Hepatocyte (in vitro differentiated cells): ENCODE measurements at regions not wholly inside any gene's neighbourhood (a gene's known extent, or its start where the extent isn't known, plus 50 kb on each side); places are given as distances from the start of the nearest gene placed in this dataset.

ENCODE experiments used
- DNase-seq: peaks from one replicate; pipeline ENCODE4 v3.0.0-alpha.2; 2016; ENCODE audit warnings: low spot score
- H2AFZ ChIP-seq: fragments of 200-600 bp; sonication (generic); 2 replicates; pipeline ENCODE4 v1.6.0; 2016; ENCODE audit warnings: antibody characterized with exemption, mild to moderate bottlenecking
- H3K27ac ChIP-seq: fragments of 200-600 bp; sonication (generic); 2 replicates; pipeline ENCODE4 v1.5.1; 2016; ENCODE audit warnings: mild to moderate bottlenecking
- H3K27me3 ChIP-seq: fragments of 200-600 bp; sonication (generic); 2 replicates; pipeline ENCODE4 v1.6.1; 2016
- H3K36me3 ChIP-seq: fragments of 200-600 bp; sonication (generic); replicated peaks from 2 replicates; pipeline ENCODE4 v1.5.1; 2016; ENCODE audit warnings: low read depth; ENCODE audit not compliant: insufficient read depth
- H3K4me1 ChIP-seq: fragments of 200-600 bp; sonication (generic); 2 replicates; pipeline ENCODE4 v1.5.1; 2016; ENCODE audit warnings: mild to moderate bottlenecking, moderate library complexity; ENCODE audit not compliant: insufficient read depth
- H3K4me2 ChIP-seq: fragments of 200-600 bp; sonication (generic); 2 replicates; pipeline ENCODE4 v1.6.0; 2016
- H3K4me3 ChIP-seq: fragments of 200-600 bp; sonication (generic); 2 replicates; pipeline ENCODE4 v1.5.1; 2016; ENCODE audit warnings: mild to moderate bottlenecking
- H3K79me2 ChIP-seq: fragments of 200-600 bp; sonication (generic); 2 replicates; pipeline ENCODE4 v1.6.0; 2017; ENCODE audit warnings: mild to moderate bottlenecking
- H3K9me2 ChIP-seq: fragments of 200-600 bp; sonication (generic); replicated peaks from 2 replicates; pipeline ENCODE4 v1.6.0; 2017; ENCODE audit warnings: mild to moderate bottlenecking; ENCODE audit not compliant: insufficient read depth
- H3K9me3 ChIP-seq: fragments of 200-600 bp; sonication (generic); 2 replicates; pipeline ENCODE4 v1.5.1; 2016; ENCODE audit warnings: low read depth, mild to moderate bottlenecking
- H4K20me1 ChIP-seq: fragments of 200-600 bp; sonication (generic); 2 replicates; pipeline ENCODE4 v1.6.0; 2016; ENCODE audit warnings: mild to moderate bottlenecking; ENCODE audit not compliant: insufficient read depth, poor library complexity, severe bottlenecking
- EZH2 ChIP-seq: fragments of 200-600 bp; sonication (generic); IDR thresholded peaks from 2 replicates; pipeline ENCODE4 v1.6.1; 2016; ENCODE audit warnings: antibody characterized with exemption, mild to moderate bottlenecking, borderline replicate concordance
- EZH2phosphoT487 ChIP-seq: fragments of 200-600 bp; sonication (generic); IDR thresholded peaks from one replicate; pipeline ENCODE4 v1.6.1; 2018; ENCODE audit warnings: antibody characterized with exemption, mild to moderate bottlenecking, low read depth, moderate library complexity; ENCODE audit not compliant: unreplicated experiment, severe bottlenecking
- WGBS: methylation state at CpG from one replicate; pipeline ENCODE4 v1.1.6; 2016; ENCODE audit warnings: low lambda C conversion rate; ENCODE audit errors: missing lambda C conversion rate; 5-methylcytosine and 5-hydroxymethylcytosine counted together
- TF ChIP-seq, protein P1 (sequence below): fragments of 200-600 bp; sonication (generic); IDR thresholded peaks from 2 replicates; pipeline ENCODE4 v1.5.1; 2016; ENCODE audit warnings: antibody characterized with exemption, mild to moderate bottlenecking; ENCODE audit not compliant: poor library complexity

- DNase-seq, result no peak
- Histone ChIP-seq H3K27ac (no peak overlapping the region), H3K4me1 (peaks cover 17% of the 10 kb centered on the region), H3K4me2 (no peak overlapping the region), H3K27me3 (no peaks in the 10 kb centered on the region), H2AFZ (no peak overlapping the region), H3K79me2 (no peaks in the 10 kb centered on the region), H3K4me3 (no peak overlapping the region), H4K20me1 (no peaks in the 10 kb centered on the region), H3K36me3 (no peaks in the 10 kb centered on the region), H3K9me2 (no peaks in the 10 kb centered on the region), H3K9me3 (no peaks in the 10 kb centered on the region)
- no peak for TF ChIP-seq EZH2
- no peak for TF ChIP-seq EZH2phosphoT487
- TF ChIP-seq, protein P1, sequence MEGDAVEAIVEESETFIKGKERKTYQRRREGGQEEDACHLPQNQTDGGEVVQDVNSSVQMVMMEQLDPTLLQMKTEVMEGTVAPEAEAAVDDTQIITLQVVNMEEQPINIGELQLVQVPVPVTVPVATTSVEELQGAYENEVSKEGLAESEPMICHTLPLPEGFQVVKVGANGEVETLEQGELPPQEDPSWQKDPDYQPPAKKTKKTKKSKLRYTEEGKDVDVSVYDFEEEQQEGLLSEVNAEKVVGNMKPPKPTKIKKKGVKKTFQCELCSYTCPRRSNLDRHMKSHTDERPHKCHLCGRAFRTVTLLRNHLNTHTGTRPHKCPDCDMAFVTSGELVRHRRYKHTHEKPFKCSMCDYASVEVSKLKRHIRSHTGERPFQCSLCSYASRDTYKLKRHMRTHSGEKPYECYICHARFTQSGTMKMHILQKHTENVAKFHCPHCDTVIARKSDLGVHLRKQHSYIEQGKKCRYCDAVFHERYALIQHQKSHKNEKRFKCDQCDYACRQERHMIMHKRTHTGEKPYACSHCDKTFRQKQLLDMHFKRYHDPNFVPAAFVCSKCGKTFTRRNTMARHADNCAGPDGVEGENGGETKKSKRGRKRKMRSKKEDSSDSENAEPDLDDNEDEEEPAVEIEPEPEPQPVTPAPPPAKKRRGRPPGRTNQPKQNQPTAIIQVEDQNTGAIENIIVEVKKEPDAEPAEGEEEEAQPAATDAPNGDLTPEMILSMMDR, result no peak
- WGBS, result 63% methylated on average over 5 of the region's 5 CpGs
Measured at GRCh38 chr12:79534029-79534867, 156.5 kb downstream of the PAWR start.

- Histone ChIP-seq H3K79me2 (no peaks in the 10 kb centered on the region), H3K9me3 (no peaks in the 10 kb centered on the region), H3K27ac (no peak overlapping the region), H3K4me2 (no peak overlapping the region), H3K27me3 (no peaks in the 10 kb centered on the region), H3K9me2 (no peaks in the 10 kb centered on the region), H3K4me1 (peaks cover 18% of the 10 kb centered on the region), H3K4me3 (no peak overlapping the region), H2AFZ (no peak overlapping the region), H3K36me3 (no peaks in the 10 kb centered on the region), H4K20me1 (no peaks in the 10 kb centered on the region)
- 92% methylated on average over 7 of the region's 7 CpGs for WGBS
- DNase-seq, result no peak
- TF ChIP-seq EZH2 (no peak), EZH2phosphoT487 (no peak)
- TF ChIP-seq, protein P1, result no peak
Measured at GRCh38 chr12:79532907-79533288, 157.9 kb downstream of the PAWR start.

GRCh38 chr12:79531518-79531917 lies 159.2 kb downstream of the PAWR start:
- H3K4me2 ChIP-seq, result no peak overlapping the region
- H3K4me3 ChIP-seq, result no peak overlapping the region
- no peaks in the 10 kb centered on the region for H3K79me2 ChIP-seq
- H3K4me1 ChIP-seq, result peaks cover 21% of the 10 kb centered on the region
- no peaks in the 10 kb centered on the region for H3K36me3 ChIP-seq
- DNase-seq, result peak; percentile 13
- peak overlapping the region; percentile 42 for H3K27ac ChIP-seq
- no peak for TF ChIP-seq EZH2phosphoT487
- TF ChIP-seq, protein P1, result no peak
- no peak for TF ChIP-seq EZH2
- 81% methylated on average over 4 of the region's 4 CpGs for WGBS
- no peak overlapping the region for H2AFZ ChIP-seq
- H4K20me1 ChIP-seq, result no peaks in the 10 kb centered on the region
- no peaks in the 10 kb centered on the region for H3K9me2 ChIP-seq
- H3K27me3 ChIP-seq, result no peaks in the 10 kb centered on the region
- H3K9me3 ChIP-seq, result no peaks in the 10 kb centered on the region
